DND-41 (cell line): ENCODE measurements at regions not wholly inside any gene's neighbourhood (a gene's known extent, or its start where the extent isn't known, plus 50 kb on each side); places are given as distances from the start of the nearest gene placed in this dataset.

Source experiments
- CTCF ChIP-seq: IDR thresholded peaks from 2 replicates; pipeline ENCODE4 v1.5.1; 2012; ENCODE audit warnings: borderline replicate concordance, low read length, moderate library complexity, mild to moderate bottlenecking; ENCODE audit not compliant: poor library complexity, severe bottlenecking; ENCODE audit errors: extremely low read depth
- EZH2 ChIP-seq: IDR thresholded peaks from 3 replicates; pipeline ENCODE4 v1.6.1; 2012; ENCODE audit warnings: borderline replicate concordance, low read depth, mild to moderate bottlenecking, moderate library complexity, low read length, inconsistent platforms; ENCODE audit not compliant: severe bottlenecking

GRCh38 chr5:107807431-107807830 lies 136.7 kb upstream of the EFNA5 start:
- TF ChIP-seq CTCF (no peak), EZH2 (no peak)
